CD4-positive, alpha-beta T cell treated with Interleukin-21 for 1 hour (primary cell): ENCODE measurements at regions not wholly inside any gene's neighbourhood (a gene's known extent, or its start where the extent isn't known, plus 50 kb on each side); places are given as distances from the start of the nearest gene placed in this dataset.
"Not testable (repeated sequence)": the region's sequence is repeated elsewhere in the genome, so short reads cannot be mapped to it uniquely, and the experiment has no call there.

Experiments
- DNase-seq: peaks from one replicate; pipeline ENCODE4 v3.0.0-alpha.2; 2020

GRCh38 chr3:159401069-159401468 lies 587.6 kb upstream of the IL12A start:
- DNase-seq: no peak

- DNase-seq: not testable (repeated sequence)
Observed at GRCh38 chr3:159409711-159410110, 578.9 kb upstream of the IL12A start.

GRCh38 chr3:159413319-159413718 lies 575.3 kb upstream of the IL12A start:
- no peak for DNase-seq

- no peak for DNase-seq
Observed at GRCh38 chr3:159416856-159417255, 571.8 kb upstream of the IL12A start.

- no peak for DNase-seq
Observed at GRCh38 chr3:159417761-159418160, 570.9 kb upstream of the IL12A start.

- no peak for DNase-seq
Observed at GRCh38 chr3:159418571-159419526, 569.8 kb upstream of the IL12A start.

GRCh38 chr3:159429702-159430101 lies 558.9 kb upstream of the IL12A start:
- DNase-seq: no peak

- no peak for DNase-seq
Observed at GRCh38 chr3:159432682-159433340, 555.8 kb upstream of the IL12A start.

GRCh38 chr3:159439346-159439745 lies 549.3 kb upstream of the IL12A start:
- DNase-seq: no peak

GRCh38 chr3:159441279-159441678 lies 547.4 kb upstream of the IL12A start:
- DNase-seq: no peak

GRCh38 chr3:159443266-159443665 lies 545.4 kb upstream of the IL12A start:
- DNase-seq: no peak

GRCh38 chr3:159447841-159448240 lies 540.8 kb upstream of the IL12A start:
- no peak for DNase-seq

- no peak for DNase-seq
Observed at GRCh38 chr3:159448902-159449301, 539.7 kb upstream of the IL12A start.

- DNase-seq: no peak
Observed at GRCh38 chr3:159451067-159451466, 537.6 kb upstream of the IL12A start.

- no peak for DNase-seq
Observed at GRCh38 chr3:159451482-159451881, 537.2 kb upstream of the IL12A start.

GRCh38 chr3:159453036-159453435 lies 535.6 kb upstream of the IL12A start:
- no peak for DNase-seq

GRCh38 chr3:159453945-159454344 lies 534.7 kb upstream of the IL12A start:
- DNase-seq: no peak

- no peak for DNase-seq
Observed at GRCh38 chr3:159455741-159456181, 532.9 kb upstream of the IL12A start.

GRCh38 chr3:159458010-159458409 lies 530.6 kb upstream of the IL12A start:
- no peak for DNase-seq

- DNase-seq: no peak
Observed at GRCh38 chr3:159458982-159459381, 529.7 kb upstream of the IL12A start.

GRCh38 chr3:159472611-159473010 lies 516.0 kb upstream of the IL12A start:
- no peak for DNase-seq

GRCh38 chr3:159473206-159473605 lies 515.4 kb upstream of the IL12A start:
- no peak for DNase-seq

- no peak for DNase-seq
Observed at GRCh38 chr3:159480046-159480445, 508.6 kb upstream of the IL12A start.
